HCT116 (cell line): ENCODE measurements at regions not wholly inside any gene's neighbourhood (a gene's known extent, or its start where the extent isn't known, plus 50 kb on each side); places are given as distances from the start of the nearest gene placed in this dataset.

Experiments
- ATAC-seq: fragments of 200-7000 bp; cut with Tn5 transposase; 2 replicates; pipeline ENCODE4 v1.9.1; 2020; ENCODE audit warnings: mild to moderate bottlenecking, moderate library complexity
- BruUV-seq: library from RNA; stranded (reverse); fragments of 400-500 nt; replicated peaks from 2 replicates; lab custom pipeline; 2021; lab: Mats Ljungman, UMichigan
- CTCF ChIA-PET: fragments of 300-600 bp; sonication (Branson Sonifier 250); formaldehyde crosslinking; loops from one replicate; lab custom pipeline; 2021; ENCODE audit warnings: antibody characterized with exemption; lab: Charles Lee
- POLR2A ChIA-PET: fragments of 300-600, 350-600 bp; sonication (Branson Sonifier 250); formaldehyde crosslinking; loops from one replicate; lab custom pipeline; 2021; ENCODE audit warnings: antibody characterized with exemption; lab: Charles Lee
- RAD21 ChIA-PET, 2 experiments: fragments of 300-600 bp; sonication (Branson Sonifier 250); formaldehyde crosslinking; loops; one replicate each; lab custom pipeline; 2023; ENCODE audit warnings: low total read pairs in 2 of 2; ENCODE audit not compliant: uncharacterized antibody in 2 of 2, unreplicated experiment in 2 of 2, low non-redundant PET in 1 of 2; lab: Charles Lee
- DNase-seq: peaks from one replicate; pipeline ENCODE4 v3.0.0-alpha.2; 2010; ENCODE audit warnings: low read depth, low spot score
- H2AFZ ChIP-seq: fragments of 200-600 bp; shearing (Covaris generic), sonication (generic); 2 replicates; pipeline ENCODE4 v1.6.1; 2017; ENCODE audit warnings: low read depth, mixed run types, mixed read lengths, antibody characterized with exemption, low read length; ENCODE audit not compliant: poor library complexity, severe bottlenecking
- H3K27ac ChIP-seq: 2 replicates; pipeline ENCODE4 v1.5.1; 2012; ENCODE audit warnings: low read depth, low read length
- H3K27me3 ChIP-seq: fragments of 200-600 bp; sonication (generic); 2 replicates; pipeline ENCODE4 v1.6.1; 2016; ENCODE audit warnings: mixed run types, low read length, mixed read lengths; ENCODE audit not compliant: insufficient read depth
- H3K36me3 ChIP-seq, 2 experiments: fragments of 200-500 bp in 1 of 2; fragments of 200-600 bp in 1 of 2; sonication (Bioruptor generic) in 1 of 2; sonication (generic) in 1 of 2; 2 replicates each; pipeline versions ENCODE4 v1.5.1 to v1.6.1; 2014 to 2016; ENCODE audit warnings: low read length in 2 of 2, inconsistent platforms in 1 of 2, mixed read lengths in 1 of 2, mixed run types in 1 of 2; ENCODE audit not compliant: insufficient read depth in 2 of 2, control insufficient read depth in 1 of 2
- H3K4me1 ChIP-seq, 2 experiments: fragments of 200-600 bp in 1 of 2; sonication (generic) in 1 of 2; 2 replicates each; pipeline versions ENCODE4 v1.5.1 to v1.6.1; 2012 to 2017; ENCODE audit warnings: low read length in 2 of 2, inconsistent platforms in 1 of 2, mild to moderate bottlenecking in 1 of 2, mixed read lengths in 1 of 2, mixed run types in 1 of 2, moderate library complexity in 1 of 2; ENCODE audit not compliant: insufficient read depth in 2 of 2, control insufficient read depth in 1 of 2
- H3K4me2 ChIP-seq: fragments of 200-600 bp; sonication (generic); 2 replicates; pipeline ENCODE4 v1.6.1; 2017; ENCODE audit warnings: mixed run types, low read length, mixed read lengths
- H3K4me3 ChIP-seq, 2 experiments: fragments of 200-600 bp in 1 of 2; sonication (generic) in 1 of 2; replicated peaks in 1 of 2; 2 replicates each; pipeline ENCODE4 v1.5.1; 2011 to 2016; ENCODE audit warnings: low read length in 2 of 2, control low read depth in 1 of 2, low read depth in 1 of 2, mild to moderate bottlenecking in 1 of 2, mixed read lengths in 1 of 2, mixed run types in 1 of 2
- H3K79me2 ChIP-seq: fragments of 200-600 bp; sonication (generic); 2 replicates; pipeline ENCODE4 v1.6.1; 2017; ENCODE audit warnings: mild to moderate bottlenecking, mixed run types, low read length, moderate library complexity, mixed read lengths; ENCODE audit not compliant: insufficient read depth
- H3K9ac ChIP-seq: fragments of 200-600 bp; sonication (generic); 2 replicates; pipeline ENCODE4 v1.6.1; 2016; ENCODE audit warnings: low read length, mixed read lengths
- H3K9me2 ChIP-seq: fragments of 200-600 bp; sonication (generic), shearing (Covaris generic); 2 replicates; pipeline ENCODE4 v1.6.1; 2017; ENCODE audit warnings: mixed run types, mild to moderate bottlenecking, moderate library complexity; ENCODE audit not compliant: insufficient read depth
- H3K9me3 ChIP-seq, 2 experiments: fragments of 200-500 bp in 1 of 2; fragments of 200-600 bp in 1 of 2; sonication (Bioruptor generic) in 1 of 2; sonication (generic) in 1 of 2; 2 replicates each; pipeline ENCODE4 v1.6.1; 2014 to 2017; ENCODE audit warnings: low read length in 2 of 2, mixed read lengths in 2 of 2, inconsistent platforms in 1 of 2, low read depth in 1 of 2, mild to moderate bottlenecking in 1 of 2, mixed run types in 1 of 2, moderate library complexity in 1 of 2; ENCODE audit not compliant: control insufficient read depth in 1 of 2, insufficient read depth in 1 of 2
- H4K20me1 ChIP-seq: fragments of 200-600 bp; sonication (generic), shearing (Covaris generic); 2 replicates; pipeline ENCODE4 v1.6.1; 2017; ENCODE audit warnings: mixed run types, mild to moderate bottlenecking, moderate library complexity; ENCODE audit not compliant: insufficient read depth
- ATF3 ChIP-seq: IDR thresholded peaks from 2 replicates; pipeline ENCODE4 v1.6.1; 2012
- CTCF ChIP-seq, 3 experiments: fragments of 200-600 bp in 1 of 3; sonication (generic) in 1 of 3; IDR thresholded peaks in 2 of 3; conservative IDR thresholded peaks in 1 of 3; 2 replicates each; pipeline ENCODE4 v1.5.1; 2012 to 2017; ENCODE audit warnings: low read depth in 2 of 3, low read length in 2 of 3, antibody characterized with exemption in 1 of 3, borderline replicate concordance in 1 of 3, control low read depth in 1 of 3, mild to moderate bottlenecking in 1 of 3, mixed read lengths in 1 of 3, mixed run types in 1 of 3, moderate library complexity in 1 of 3; ENCODE audit not compliant: insufficient read depth in 1 of 3
- EGR1 ChIP-seq: IDR thresholded peaks from 2 replicates; pipeline ENCODE4 v1.6.1; 2012; ENCODE audit warnings: low read depth
- EZH2 ChIP-seq: fragments of 200-600 bp; sonication (generic); IDR thresholded peaks from 2 replicates; pipeline ENCODE4 v1.6.1; 2017; ENCODE audit warnings: antibody characterized with exemption, mixed run types
- EZH2phosphoT487 ChIP-seq: fragments of 200-600 bp; IDR thresholded peaks from 2 replicates; pipeline ENCODE4 v1.6.1; 2018; ENCODE audit warnings: antibody characterized with exemption, borderline replicate concordance
- FOSL1 ChIP-seq: IDR thresholded peaks from 2 replicates; pipeline ENCODE4 v1.6.1; 2012; ENCODE audit warnings: low read depth
- JUND ChIP-seq: IDR thresholded peaks from 2 replicates; pipeline ENCODE4 v1.6.1; 2012
- MAX ChIP-seq: IDR thresholded peaks from 2 replicates; pipeline ENCODE4 v1.6.1; 2012
- POLR2A ChIP-seq: IDR thresholded peaks from 2 replicates; pipeline ENCODE4 v1.7.0; 2011; ENCODE audit warnings: borderline replicate concordance; ENCODE audit not compliant: insufficient read depth, insufficient read length; ENCODE audit errors: extremely low read depth
- POLR2AphosphoS5 ChIP-seq: IDR thresholded peaks from 2 replicates; pipeline ENCODE4 v1.6.1; 2011; ENCODE audit warnings: mild to moderate bottlenecking, low read depth, low read length, moderate library complexity
- RAD21 ChIP-seq: IDR thresholded peaks from 2 replicates; pipeline ENCODE4 v1.6.1; 2012; ENCODE audit warnings: low read depth, mild to moderate bottlenecking
- SIN3A ChIP-seq: IDR thresholded peaks from 2 replicates; pipeline ENCODE4 v1.6.1; 2012; ENCODE audit warnings: low read depth
- SP1 ChIP-seq: IDR thresholded peaks from 2 replicates; pipeline ENCODE4 v1.6.1; 2012; ENCODE audit warnings: low read depth
- TCF7L2 ChIP-seq: IDR thresholded peaks from 2 replicates; pipeline ENCODE4 v1.7.0; 2011; ENCODE audit warnings: borderline replicate concordance, inconsistent platforms; ENCODE audit not compliant: insufficient read depth, insufficient read length; ENCODE audit errors: extremely low read depth
- ZBTB33 ChIP-seq: IDR thresholded peaks from 2 replicates; pipeline ENCODE4 v1.6.1; 2011; ENCODE audit warnings: mild to moderate bottlenecking, low read length, moderate library complexity; ENCODE audit not compliant: insufficient replicate concordance; ENCODE audit errors: extremely low read depth
- ZNF274 ChIP-seq: fragments of 200-500 bp; sonication (Bioruptor generic); IDR thresholded peaks from 2 replicates; pipeline ENCODE4 v1.6.1; 2014; ENCODE audit warnings: mild to moderate bottlenecking, low read depth, low read length, inconsistent platforms
- intact Hi-C: fragments of 100-400 bp; cut with micrococcal nuclease; formaldehyde crosslinking; loops from 2 replicates; pipeline ENCODE4 v1.10.0; 2022

GRCh38 chr5:56342616-56343015, 109.5 kb upstream of the ANKRD55 start:
- no peak for ATAC-seq
- Histone ChIP-seq H2AFZ (no peak overlapping the region), H3K27me3 (no peaks in the 10 kb centered on the region), H3K9ac (no peak overlapping the region), H3K9me3 (no peaks in the 10 kb centered on the region), H4K20me1 (no peaks in the 10 kb centered on the region), H3K9me2 (no peaks in the 10 kb centered on the region), H3K4me3 (no peak overlapping the region), H3K4me2 (no peak overlapping the region)
- POLR2A ChIA-PET, result no interaction called here
- no peak for TF ChIP-seq TCF7L2
- TF ChIP-seq JUND, result no peak
- no peak for TF ChIP-seq ZBTB33
- no peak for TF ChIP-seq MAX
- no peak for TF ChIP-seq EZH2phosphoT487
- TF ChIP-seq FOSL1, result no peak
- TF ChIP-seq POLR2A, result no peak
- no peak for TF ChIP-seq ATF3
- TF ChIP-seq CTCF (IDR thresholded peaks at IDR 0.05 in 2 of 3, conservative IDR thresholded peaks at IDR 0.05 in 1 of 3; ENCODE audit: borderline replicate concordance in 1 of 3, insufficient read depth in 1 of 3, low read depth in 2 of 3, low read length in 2 of 3), result no peak
- no peak for TF ChIP-seq POLR2AphosphoS5
- no peak for TF ChIP-seq EZH2
- no peak for TF ChIP-seq EGR1
- TF ChIP-seq SIN3A, result no peak
- no peak for TF ChIP-seq RAD21
- no peak for TF ChIP-seq ZNF274
- no peak for TF ChIP-seq SP1
- TF ChIP-seq, all 23 proteins: peak for 0
- no TSS peak for BruUV-seq
- no peak for DNase-seq
- no peak overlapping the region for H3K27ac ChIP-seq
- intact Hi-C loops, result no loop called here
- ChIA-PET CTCF (no interaction called here), RAD21 (no interaction called here)
- H3K79me2 ChIP-seq, result no peaks in the 10 kb centered on the region
- H3K4me1 ChIP-seq, result peaks cover 9 to 15% of the 10 kb centered on the region in 2 experiments; a peak in 3 of 4 replicates
- no peaks in the 10 kb centered on the region for H3K36me3 ChIP-seq
